ENCODE measurements at regions not wholly inside any gene's neighbourhood (a gene's known extent, or its start where the extent isn't known, plus 50 kb on each side); places are given as distances from the start of the nearest gene placed in this dataset.

DNA sequence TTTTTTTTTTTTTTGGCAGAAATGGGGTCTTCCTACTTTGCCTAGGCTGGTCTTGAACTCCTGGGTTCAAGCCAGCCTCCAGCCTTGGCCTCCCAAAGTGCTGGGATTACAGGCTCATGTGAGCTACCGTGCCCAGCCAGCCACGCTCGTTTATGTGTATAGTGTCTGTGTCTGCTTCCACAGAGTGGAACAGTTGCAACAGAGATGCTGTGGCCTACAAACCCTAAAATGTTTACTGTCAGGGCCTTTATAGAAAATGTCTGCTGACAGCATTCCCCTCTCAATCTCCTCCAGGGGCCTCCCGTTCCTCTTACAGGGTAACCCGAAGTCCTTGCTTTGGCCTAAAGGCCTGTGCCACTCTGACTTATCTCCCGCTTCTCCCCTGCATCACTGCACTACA lies 87.6 kb upstream of the LEP start:
- no peak for DNase-seq (ENCODE audit: low spot score)
- TF ChIP-seq, protein P1, sequence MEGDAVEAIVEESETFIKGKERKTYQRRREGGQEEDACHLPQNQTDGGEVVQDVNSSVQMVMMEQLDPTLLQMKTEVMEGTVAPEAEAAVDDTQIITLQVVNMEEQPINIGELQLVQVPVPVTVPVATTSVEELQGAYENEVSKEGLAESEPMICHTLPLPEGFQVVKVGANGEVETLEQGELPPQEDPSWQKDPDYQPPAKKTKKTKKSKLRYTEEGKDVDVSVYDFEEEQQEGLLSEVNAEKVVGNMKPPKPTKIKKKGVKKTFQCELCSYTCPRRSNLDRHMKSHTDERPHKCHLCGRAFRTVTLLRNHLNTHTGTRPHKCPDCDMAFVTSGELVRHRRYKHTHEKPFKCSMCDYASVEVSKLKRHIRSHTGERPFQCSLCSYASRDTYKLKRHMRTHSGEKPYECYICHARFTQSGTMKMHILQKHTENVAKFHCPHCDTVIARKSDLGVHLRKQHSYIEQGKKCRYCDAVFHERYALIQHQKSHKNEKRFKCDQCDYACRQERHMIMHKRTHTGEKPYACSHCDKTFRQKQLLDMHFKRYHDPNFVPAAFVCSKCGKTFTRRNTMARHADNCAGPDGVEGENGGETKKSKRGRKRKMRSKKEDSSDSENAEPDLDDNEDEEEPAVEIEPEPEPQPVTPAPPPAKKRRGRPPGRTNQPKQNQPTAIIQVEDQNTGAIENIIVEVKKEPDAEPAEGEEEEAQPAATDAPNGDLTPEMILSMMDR (conservative IDR thresholded peaks at IDR 0.05; ENCODE audit: low read depth): no peak
- ChIA-PET POLR2A (ENCODE audit: low non-redundant PET) (no interaction called here), CTCF (no interaction called here)
- H3K27ac ChIP-seq: no peak overlapping the region

DNA sequence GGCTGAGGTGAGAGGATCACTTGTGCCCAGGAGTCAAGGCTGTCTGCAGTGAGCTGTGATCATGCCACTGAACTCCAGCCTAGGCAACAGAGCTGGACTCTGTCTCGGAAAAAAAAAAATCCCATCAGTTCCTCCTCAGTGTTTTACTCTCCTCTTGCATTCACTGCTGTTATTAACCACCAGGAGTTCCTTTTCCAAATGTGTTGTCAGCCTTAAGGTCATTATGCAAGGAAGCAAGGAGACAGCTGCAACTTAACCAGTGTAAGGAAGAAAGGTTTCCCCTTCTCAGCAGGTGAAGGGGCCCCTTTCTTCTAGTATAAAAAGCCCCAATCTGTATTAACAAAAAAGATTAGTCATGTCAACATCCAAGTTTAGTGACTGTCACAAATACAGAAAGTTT lies 86.6 kb upstream of the LEP start:
- TF ChIP-seq, protein P1 (conservative IDR thresholded peaks at IDR 0.05; ENCODE audit: low read depth): no peak
- no peak overlapping the region for H3K27ac ChIP-seq
- POLR2A ChIA-PET (ENCODE audit: low non-redundant PET): no interaction called here
- CTCF ChIA-PET: no interaction called here
- no peak for DNase-seq (ENCODE audit: low spot score)

DNA sequence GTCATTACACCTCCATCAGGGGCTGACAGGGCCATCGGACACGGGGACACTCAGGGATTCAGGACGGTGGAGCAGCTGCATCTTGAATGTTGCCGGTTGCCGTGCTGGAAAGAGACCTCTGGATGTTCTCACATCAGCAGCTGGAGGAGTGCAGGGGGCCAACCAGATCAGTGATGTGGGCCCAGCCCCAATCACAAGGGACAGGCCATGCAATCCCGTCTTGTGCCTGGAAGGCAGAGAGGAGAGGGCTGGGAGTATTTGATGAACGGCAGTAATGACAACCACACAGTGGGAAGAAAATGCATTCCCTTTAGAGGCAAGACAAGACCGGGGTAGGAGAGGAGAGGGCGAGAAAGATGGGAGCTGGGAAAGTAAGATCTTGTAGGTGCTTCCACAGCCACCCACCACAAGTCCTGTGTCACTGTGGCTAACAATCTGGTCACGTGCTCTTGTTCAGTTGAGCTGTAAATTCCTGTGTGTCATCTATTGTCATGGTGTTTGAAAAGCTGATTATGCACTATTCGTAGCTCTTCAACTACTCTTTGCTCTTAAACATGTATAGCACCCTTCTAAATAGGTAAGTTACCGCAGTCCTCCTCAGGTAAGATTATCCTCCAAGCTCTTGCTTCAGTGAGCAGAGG lies 85.9 kb upstream of the LEP start:
- no peak for DNase-seq (ENCODE audit: low spot score)
- TF ChIP-seq, protein P1 (conservative IDR thresholded peaks at IDR 0.05; ENCODE audit: low read depth): no peak
- ChIA-PET CTCF (no interaction called here), POLR2A (ENCODE audit: low non-redundant PET) (no interaction called here)
- no peak overlapping the region for H3K27ac ChIP-seq

DNA sequence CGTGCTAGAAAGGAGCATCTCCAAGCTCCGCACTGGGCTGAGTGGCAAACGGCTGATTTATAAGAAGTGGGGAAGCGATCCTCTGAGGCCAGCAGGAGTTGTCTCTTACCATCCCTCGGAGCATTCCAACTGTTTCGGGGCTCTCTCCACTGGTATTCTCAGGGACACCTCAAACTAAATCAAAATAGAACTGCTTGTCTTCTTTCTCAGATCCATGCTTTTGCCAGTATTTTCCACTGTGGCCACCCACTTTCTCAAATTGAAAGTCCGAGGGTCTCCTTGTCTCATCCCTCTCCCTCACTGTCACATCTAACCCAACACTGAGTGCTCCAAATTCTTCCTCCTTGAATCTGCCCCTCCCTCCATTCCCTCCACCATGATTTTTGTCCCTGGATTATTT lies 83.2 kb upstream of the LEP start:
- POLR2A ChIA-PET (ENCODE audit: low non-redundant PET): no interaction called here
- DNase-seq (ENCODE audit: low spot score): no peak

DNA sequence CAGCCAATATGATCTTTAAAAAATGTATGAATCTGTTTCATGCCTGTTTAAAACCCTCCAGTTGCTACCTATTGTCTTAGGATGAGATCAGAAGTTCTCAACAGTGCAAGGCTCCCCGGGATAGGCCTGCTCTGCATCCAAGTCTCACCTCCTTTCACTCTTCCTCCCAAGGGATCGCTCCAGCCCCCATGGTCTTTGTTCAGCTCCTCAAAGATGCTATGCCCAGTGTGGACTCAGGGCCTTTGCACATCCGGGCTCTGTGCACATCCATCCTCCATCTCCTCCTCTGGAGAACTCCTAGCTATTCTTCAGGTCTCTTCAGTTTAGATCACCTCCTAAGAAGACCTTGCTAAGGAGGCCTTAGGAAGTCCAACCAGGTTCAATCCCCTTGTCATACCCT lies 82.7 kb upstream of the LEP start:
- H3K27ac ChIP-seq: no peak overlapping the region
- ChIA-PET POLR2A (ENCODE audit: low non-redundant PET) (no interaction called here), CTCF (no interaction called here)
- TF ChIP-seq, protein P1 (conservative IDR thresholded peaks at IDR 0.05; ENCODE audit: low read depth): no peak
- DNase-seq (ENCODE audit: low spot score): no peak

More for the DNA sequence above, 83.2 kb upstream of the LEP start:
- H3K27ac ChIP-seq: no peak overlapping the region
- TF ChIP-seq, protein P1 (conservative IDR thresholded peaks at IDR 0.05; ENCODE audit: low read depth): no peak
- CTCF ChIA-PET: no interaction called here

DNA sequence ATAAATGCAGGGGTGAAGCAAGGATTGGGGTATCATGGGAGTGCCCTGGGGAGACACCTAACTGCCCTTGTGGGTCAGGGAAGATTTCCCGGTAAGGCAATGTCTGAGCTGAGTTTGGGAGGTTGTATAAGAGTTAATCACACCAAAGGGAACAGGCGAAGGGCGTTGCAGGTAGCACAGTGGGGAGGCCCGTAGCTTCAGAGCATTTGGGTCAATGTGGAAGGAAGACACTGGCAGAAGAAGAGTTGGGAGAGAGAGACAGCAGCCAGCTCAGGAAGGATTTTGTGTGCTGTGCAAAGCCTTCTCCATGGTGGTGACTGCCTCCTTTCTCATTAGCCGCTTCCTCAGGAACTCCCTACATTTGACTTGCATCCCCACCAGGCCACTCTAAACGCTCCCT lies 80.8 kb upstream of the LEP start:
- TF ChIP-seq, protein P1 (conservative IDR thresholded peaks at IDR 0.05; ENCODE audit: low read depth): no peak
- H3K27ac ChIP-seq: no peak overlapping the region
- CTCF ChIA-PET: interaction anchor here (1.3 kb wide), 1 partner anchor 48 kb away, joined by 3 read pairs; no protein-coding TSS in a partner anchor
- DNase-seq (ENCODE audit: low spot score): no peak
- POLR2A ChIA-PET (ENCODE audit: low non-redundant PET): no interaction called here

Data from RWPE1 (cell line).